IMR-90 (cell line): ENCODE measurements at regions not wholly inside any gene's neighbourhood (a gene's known extent, or its start where the extent isn't known, plus 50 kb on each side); places are given as distances from the start of the nearest gene placed in this dataset.

ENCODE experiments used
- ATAC-seq: fragments of 200-7000 bp; cut with Tn5 transposase; 2 replicates; pipeline ENCODE4 v1.9.1; 2020; ENCODE audit warnings: low read depth, mild to moderate bottlenecking, moderate library complexity
- BruUV-seq: library from RNA; stranded (reverse); fragments of 400-500 nt; replicated peaks from 2 replicates; lab custom pipeline; 2021; lab: Mats Ljungman, UMichigan
- CTCF ChIA-PET: fragments of 300-600 bp; formaldehyde crosslinking; extraction: SDS; loops from one replicate; lab custom pipeline; 2021; ENCODE audit warnings: antibody characterized with exemption; lab: Yijun Ruan, JAX
- POLR2A ChIA-PET: fragments of 300-600 bp; sonication (Branson Sonifier 250); formaldehyde crosslinking; loops from one replicate; lab custom pipeline; 2022; ENCODE audit warnings: antibody characterized with exemption; ENCODE audit not compliant: unreplicated experiment; lab: Charles Lee
- DNase-seq: peaks from one replicate; pipeline ENCODE4 v3.0.0; 2013
- H2AFZ ChIP-seq: replicated peaks from 2 replicates; pipeline ENCODE3; 2013; ENCODE audit warnings: low read length, mild to moderate bottlenecking; ENCODE audit not compliant: poor library complexity
- H2AK5ac ChIP-seq: 2 replicates; pipeline ENCODE4 v1.6.1; 2013; ENCODE audit warnings: low read depth, low read length, inconsistent platforms
- H2AK9ac ChIP-seq: replicated peaks from 2 replicates; pipeline ENCODE3; 2013; ENCODE audit warnings: mild to moderate bottlenecking, low read depth, low read length, moderate library complexity; ENCODE audit not compliant: poor library complexity
- H2BK120ac ChIP-seq: 2 replicates; pipeline ENCODE4 v1.6.1; 2013; ENCODE audit warnings: low read depth, low read length, inconsistent platforms
- H2BK15ac ChIP-seq: 3 replicates; pipeline ENCODE4 v1.6.1; 2013; ENCODE audit warnings: low read depth, low read length, inconsistent platforms
- H2BK20ac ChIP-seq: 2 replicates; pipeline ENCODE4 v1.6.1; 2013; ENCODE audit warnings: low read depth, mild to moderate bottlenecking, inconsistent platforms, low read length, moderate library complexity
- H2BK5ac ChIP-seq: 2 replicates; pipeline ENCODE4 v1.6.1; 2013; ENCODE audit warnings: mild to moderate bottlenecking, low read depth, low read length, inconsistent platforms; ENCODE audit not compliant: poor library complexity, severe bottlenecking
- H3K14ac ChIP-seq: replicated peaks from 2 replicates; pipeline ENCODE4 v1.6.1; 2013; ENCODE audit warnings: low read depth, low read length, inconsistent platforms
- H3K18ac ChIP-seq: 2 replicates; pipeline ENCODE4 v1.6.1; 2013; ENCODE audit warnings: low read depth, low read length, control low read depth
- H3K23ac ChIP-seq: 2 replicates; pipeline ENCODE4 v1.6.1; 2013; ENCODE audit warnings: low read depth, low read length, inconsistent platforms
- H3K27ac ChIP-seq: 2 replicates; pipeline ENCODE4 v1.5.1; 2013; ENCODE audit warnings: mild to moderate bottlenecking, control low read depth, low read length; ENCODE audit not compliant: insufficient read depth
- H3K27me3 ChIP-seq: 2 replicates; pipeline ENCODE4 v1.6.1; 2013; ENCODE audit warnings: low read length; ENCODE audit not compliant: control insufficient read depth, insufficient read depth
- H3K36me3 ChIP-seq: 2 replicates; pipeline ENCODE4 v1.6.1; 2013; ENCODE audit warnings: low read length, mixed read lengths; ENCODE audit not compliant: control insufficient read depth, insufficient read depth
- H3K4ac ChIP-seq: 2 replicates; pipeline ENCODE4 v1.6.1; 2013; ENCODE audit warnings: low read depth, low read length, inconsistent platforms
- H3K4me1 ChIP-seq: 2 replicates; pipeline ENCODE4 v1.6.1; 2013; ENCODE audit warnings: low read length, mixed read lengths; ENCODE audit not compliant: control insufficient read depth, insufficient read depth
- H3K4me2 ChIP-seq: 2 replicates; pipeline ENCODE4 v1.6.1; 2013; ENCODE audit warnings: low read depth, mild to moderate bottlenecking, control low read depth, low read length, moderate library complexity
- H3K4me3 ChIP-seq: 2 replicates; pipeline ENCODE4 v1.5.1; 2013; ENCODE audit warnings: low read depth, mild to moderate bottlenecking, control low read depth, low read length, moderate library complexity; ENCODE audit not compliant: insufficient read depth
- H3K56ac ChIP-seq: 2 replicates; pipeline ENCODE4 v1.6.1; 2013; ENCODE audit warnings: low read length, inconsistent platforms; ENCODE audit not compliant: insufficient read depth; ENCODE audit errors: extremely low read depth
- H3K79me1 ChIP-seq, 2 experiments: 2 replicates each; pipeline ENCODE4 v1.6.1; 2013; ENCODE audit warnings: low read length in 2 of 2, inconsistent platforms in 1 of 2, low read depth in 1 of 2
- H3K9ac ChIP-seq: 2 replicates; pipeline ENCODE4 v1.6.1; 2013; ENCODE audit warnings: low read depth, low read length, control low read depth
- H3K9me1 ChIP-seq: 2 replicates; pipeline ENCODE4 v1.6.1; 2013; ENCODE audit warnings: low read length, inconsistent platforms; ENCODE audit not compliant: insufficient read depth
- H3K9me3 ChIP-seq: 2 replicates; pipeline ENCODE4 v1.6.1; 2013; ENCODE audit warnings: low read length; ENCODE audit not compliant: control insufficient read depth, insufficient read depth
- H4K20me1 ChIP-seq: 2 replicates; pipeline ENCODE4 v1.6.1; 2013; ENCODE audit warnings: low read length, inconsistent platforms; ENCODE audit not compliant: insufficient read depth
- H4K5ac ChIP-seq: 2 replicates; pipeline ENCODE4 v1.6.1; 2013; ENCODE audit warnings: mild to moderate bottlenecking, low read depth, low read length, control low read depth
- H4K8ac ChIP-seq, 2 experiments: 2 replicates each; pipeline ENCODE4 v1.6.1; 2013; ENCODE audit warnings: low read depth in 2 of 2, low read length in 2 of 2, control low read depth in 1 of 2, inconsistent platforms in 1 of 2
- H4K91ac ChIP-seq: 2 replicates; pipeline ENCODE4 v1.6.1; 2013; ENCODE audit warnings: low read depth, low read length, inconsistent platforms; ENCODE audit not compliant: insufficient read depth
- CEBPB ChIP-seq: IDR thresholded peaks from 2 replicates; pipeline ENCODE4 v1.6.1; 2012; ENCODE audit warnings: low read depth, low read length, improper control_type of control experiment
- POLR2A ChIP-seq: IDR thresholded peaks from 2 replicates; pipeline ENCODE4 v1.6.1; 2012; ENCODE audit warnings: mild to moderate bottlenecking, low read depth, low read length
- WGBS, 2 experiments: methylation state at CpG; one replicate each; pipeline versions ENCODE4 v1.1.5 to v1.1.7; 2013; ENCODE audit warnings: missing lambda C conversion rate in 2 of 2; ENCODE audit not compliant: insufficient read length in 1 of 2; ENCODE audit errors: extremely low coverage in 2 of 2; 5-methylcytosine and 5-hydroxymethylcytosine counted together
- dilution Hi-C: fragments of 300-500 bp; cut with HindIII; formaldehyde crosslinking; loops from one replicate; pipeline ENCODE4 v1.14.3; 2018; ENCODE audit warnings: low sequenced_read_pairs; ENCODE audit not compliant: unreplicated experiment
- in situ Hi-C: fragments of 300-500 bp; cut with MboI; formaldehyde crosslinking; loops from 3 replicates; pipeline ENCODE4 v1.14.3; 2019; ENCODE audit warnings: low sequenced_read_pairs, inconsistent platforms, mixed read lengths
- intact Hi-C: fragments of 100-400 bp; cut with micrococcal nuclease; formaldehyde crosslinking; loops from 2 replicates; pipeline ENCODE4 v1.10.0; 2022
- TF ChIP-seq, protein P1 (sequence below): fragments of 150-350 bp; IDR thresholded peaks from 2 replicates; pipeline ENCODE4 v1.6.1; 2016; ENCODE audit warnings: low read depth, mild to moderate bottlenecking, low read length, moderate library complexity, borderline replicate concordance
- TF ChIP-seq, protein P2 (sequence below): conservative IDR thresholded peaks from 2 replicates; pipeline ENCODE4 v1.5.1; 2012; ENCODE audit warnings: mild to moderate bottlenecking, low read depth, low read length, improper control_type of control experiment

DNA sequence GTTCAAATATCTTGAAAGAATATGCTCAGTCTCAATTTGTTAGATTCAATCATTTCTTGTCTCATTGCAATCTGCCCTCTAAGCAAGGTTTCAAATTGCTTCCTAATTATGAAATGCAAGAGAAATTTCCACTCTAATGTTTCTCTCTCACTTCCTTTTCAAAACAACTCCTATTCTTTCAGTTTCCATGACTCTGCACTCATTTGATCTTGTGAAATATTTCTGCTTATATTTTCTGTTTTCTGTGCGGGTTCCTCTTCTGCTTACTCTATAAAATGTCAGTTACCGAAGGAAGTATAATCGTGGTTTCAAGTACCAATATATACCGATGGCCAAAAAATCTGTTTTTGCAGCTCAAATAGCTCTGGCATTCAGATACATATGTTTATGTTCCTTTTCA lies 521.9 kb upstream of the NAALADL2 start:
- H3K18ac ChIP-seq = no peak overlapping the region
- no peaks in the 10 kb centered on the region for H3K9me1 ChIP-seq
- no peak overlapping the region for H3K56ac ChIP-seq
- H3K36me3 ChIP-seq = no peaks in the 10 kb centered on the region
- dilution Hi-C loops (no loop called here), in situ Hi-C loops (no loop called here), intact Hi-C loops (no loop called here)
- H3K4me3 ChIP-seq = no peak overlapping the region
- no peak overlapping the region for H4K8ac ChIP-seq
- H2BK5ac ChIP-seq = no peak overlapping the region
- WGBS, 2 experiments = no CpG with 5 or more reads among the region's 4 CpGs
- H4K91ac ChIP-seq = no peak overlapping the region
- DNase-seq = no peak
- no peak overlapping the region for H3K9ac ChIP-seq
- no peak overlapping the region for H2BK20ac ChIP-seq
- H2AK9ac ChIP-seq = no peak overlapping the region
- ChIA-PET CTCF (no interaction called here), POLR2A (no interaction called here)
- no peak overlapping the region for H3K4ac ChIP-seq
- no peak overlapping the region for H2AK5ac ChIP-seq
- H3K79me1 ChIP-seq = no peaks in the 10 kb centered on the region
- BruUV-seq = no TSS peak
- ATAC-seq = no peak
- no peak overlapping the region for H3K4me2 ChIP-seq
- TF ChIP-seq, protein P1, sequence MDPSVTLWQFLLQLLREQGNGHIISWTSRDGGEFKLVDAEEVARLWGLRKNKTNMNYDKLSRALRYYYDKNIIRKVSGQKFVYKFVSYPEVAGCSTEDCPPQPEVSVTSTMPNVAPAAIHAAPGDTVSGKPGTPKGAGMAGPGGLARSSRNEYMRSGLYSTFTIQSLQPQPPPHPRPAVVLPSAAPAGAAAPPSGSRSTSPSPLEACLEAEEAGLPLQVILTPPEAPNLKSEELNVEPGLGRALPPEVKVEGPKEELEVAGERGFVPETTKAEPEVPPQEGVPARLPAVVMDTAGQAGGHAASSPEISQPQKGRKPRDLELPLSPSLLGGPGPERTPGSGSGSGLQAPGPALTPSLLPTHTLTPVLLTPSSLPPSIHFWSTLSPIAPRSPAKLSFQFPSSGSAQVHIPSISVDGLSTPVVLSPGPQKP = no peak
- TF ChIP-seq CEBPB = no peak
- TF ChIP-seq, protein P2, sequence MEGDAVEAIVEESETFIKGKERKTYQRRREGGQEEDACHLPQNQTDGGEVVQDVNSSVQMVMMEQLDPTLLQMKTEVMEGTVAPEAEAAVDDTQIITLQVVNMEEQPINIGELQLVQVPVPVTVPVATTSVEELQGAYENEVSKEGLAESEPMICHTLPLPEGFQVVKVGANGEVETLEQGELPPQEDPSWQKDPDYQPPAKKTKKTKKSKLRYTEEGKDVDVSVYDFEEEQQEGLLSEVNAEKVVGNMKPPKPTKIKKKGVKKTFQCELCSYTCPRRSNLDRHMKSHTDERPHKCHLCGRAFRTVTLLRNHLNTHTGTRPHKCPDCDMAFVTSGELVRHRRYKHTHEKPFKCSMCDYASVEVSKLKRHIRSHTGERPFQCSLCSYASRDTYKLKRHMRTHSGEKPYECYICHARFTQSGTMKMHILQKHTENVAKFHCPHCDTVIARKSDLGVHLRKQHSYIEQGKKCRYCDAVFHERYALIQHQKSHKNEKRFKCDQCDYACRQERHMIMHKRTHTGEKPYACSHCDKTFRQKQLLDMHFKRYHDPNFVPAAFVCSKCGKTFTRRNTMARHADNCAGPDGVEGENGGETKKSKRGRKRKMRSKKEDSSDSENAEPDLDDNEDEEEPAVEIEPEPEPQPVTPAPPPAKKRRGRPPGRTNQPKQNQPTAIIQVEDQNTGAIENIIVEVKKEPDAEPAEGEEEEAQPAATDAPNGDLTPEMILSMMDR = no peak
- no peak for TF ChIP-seq POLR2A
- no peak overlapping the region for H4K5ac ChIP-seq
- H2AFZ ChIP-seq = no peak overlapping the region
- no peak overlapping the region for H3K27ac ChIP-seq
- H2BK15ac ChIP-seq = no peak overlapping the region
- no peak overlapping the region for H3K23ac ChIP-seq
- no peak overlapping the region for H2BK120ac ChIP-seq
- H3K9me3 ChIP-seq = no peaks in the 10 kb centered on the region
- H3K4me1 ChIP-seq = no peaks in the 10 kb centered on the region; the same call in 1 of the 2 replicates
- no peak overlapping the region for H3K14ac ChIP-seq
- H4K20me1 ChIP-seq = no peaks in the 10 kb centered on the region
- no peaks in the 10 kb centered on the region for H3K27me3 ChIP-seq
